ENCODE measurements at regions not wholly inside any gene's neighbourhood (a gene's known extent, or its start where the extent isn't known, plus 50 kb on each side); places are given as distances from the start of the nearest gene placed in this dataset.

DNA sequence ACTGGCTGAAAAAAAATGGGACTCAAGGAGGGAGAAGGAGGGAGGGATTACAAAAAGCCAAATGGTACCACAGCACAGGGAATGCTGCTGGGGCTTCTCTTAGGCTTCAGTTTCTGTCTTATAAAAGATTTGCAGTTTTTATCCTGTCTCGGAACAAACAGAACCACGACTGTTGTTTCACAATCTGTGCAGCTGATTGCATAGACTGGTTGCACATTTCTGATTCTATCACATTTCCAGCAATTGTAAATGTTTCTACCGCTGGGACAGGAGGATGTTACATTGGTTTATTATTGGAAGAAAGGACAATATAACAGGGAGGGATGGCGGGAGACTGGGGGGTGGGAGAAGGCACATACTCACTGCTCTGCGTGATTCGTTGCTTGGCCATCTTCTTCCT, 73.5 kb upstream of the ARID1B start:
- FAIRE-seq, result no peak
- TF ChIP-seq RCOR1 (IDR thresholded peaks at IDR 0.05; ENCODE audit: low read depth, low read length) (no peak), HOXA7 (CRISPR knock-in tag; IDR thresholded peaks at IDR 0.05) (no peak), NFE2L2 (conservative IDR thresholded peaks at IDR 0.05; ENCODE audit: low read length) (no peak), TP53 (CRISPR knock-in tag; IDR thresholded peaks at IDR 0.05) (no peak), SREBF2 (IDR thresholded peaks at IDR 0.05) (no peak), MYC (IDR thresholded peaks at IDR 0.05; ENCODE audit: borderline replicate concordance, low read length) (no peak), KDM1A (IDR thresholded peaks at IDR 0.05; ENCODE audit: low read depth) (no peak), ESRRA (IDR thresholded peaks at IDR 0.05; ENCODE audit: borderline replicate concordance, low read length) (no peak), SMC3 (IDR thresholded peaks at IDR 0.05) (no peak), USF2 (IDR thresholded peaks at IDR 0.05) (no peak), CTCF (IDR thresholded peaks at IDR 0.05) (no peak), GATA3 (IDR thresholded peaks at IDR 0.05; ENCODE audit: borderline replicate concordance) (no peak), ZSCAN20 (CRISPR knock-in tag; IDR thresholded peaks at IDR 0.05) (no peak)
- POLR2A ChIA-PET, result no interaction called here

DNA sequence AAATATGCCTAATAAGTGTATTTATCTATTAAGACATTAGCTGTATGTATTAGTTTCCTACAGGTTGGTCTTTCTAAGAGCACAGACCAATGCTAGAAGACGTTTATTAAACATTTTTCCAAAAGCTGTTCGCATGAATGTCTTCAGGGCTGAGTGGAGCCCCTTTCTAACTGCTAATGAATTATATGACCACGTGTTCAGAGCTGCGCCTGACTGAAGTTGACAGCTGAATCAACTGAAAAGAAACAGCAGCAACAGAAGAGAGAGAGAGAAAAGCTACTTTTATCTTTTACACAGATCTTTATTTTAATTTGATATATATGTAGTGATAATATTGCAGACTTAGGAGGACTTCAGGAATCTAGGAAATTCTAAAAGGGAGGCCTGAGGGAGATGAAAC, 75.2 kb upstream of the ARID1B start:
- no peaks in the 10 kb centered on the region for H3K9me3 ChIP-seq
- no peak overlapping the region for H3K27ac ChIP-seq
- no peak overlapping the region for H3K4me2 ChIP-seq
- 62% methylated on average over 4 of the region's 4 CpGs for WGBS (ENCODE audit: missing lambda C conversion rate)
- H3K4me1 ChIP-seq, result peaks cover 14% of the 10 kb centered on the region
- ChIA-PET POLR2A (no interaction called here), CTCF (interaction anchor here (1.2 kb wide), 1 partner anchor 16 kb away, joined by 3 read pairs; no protein-coding TSS in a partner anchor)
- FAIRE-seq, result no peak
- ATAC-seq, result no peak
- DNase-seq (ENCODE audit: low read depth in 1 of 2, low spot score in 1 of 2), result no peak
- TF ChIP-seq PHF8 (IDR thresholded peaks at IDR 0.05; ENCODE audit: borderline replicate concordance, low read depth) (no peak), NPAS2 (CRISPR knock-in tag; IDR thresholded peaks at IDR 0.05; ENCODE audit: borderline replicate concordance) (no peak), ZSCAN20 (CRISPR knock-in tag; IDR thresholded peaks at IDR 0.05) (no peak), POLR2A (IDR thresholded peaks at IDR 0.05; ENCODE audit: low read length) (no peak), MYC (IDR thresholded peaks at IDR 0.05; ENCODE audit: borderline replicate concordance, low read length) (no peak), EHMT2 (IDR thresholded peaks at IDR 0.05; ENCODE audit: low read depth) (no peak), CTCF (IDR thresholded peaks at IDR 0.05) (no peak), CEBPB (IDR thresholded peaks at IDR 0.05) (no peak), ESRRA (IDR thresholded peaks at IDR 0.05; ENCODE audit: borderline replicate concordance, low read length) (no peak), HDAC2 (IDR thresholded peaks at IDR 0.05) (no peak), RAD21 (conservative IDR thresholded peaks at IDR 0.05 in 1 of 2, IDR thresholded peaks at IDR 0.05 in 1 of 2) (no peak), PBX3 (IDR thresholded peaks at IDR 0.05) (no peak), ZC3H11A (IDR thresholded peaks at IDR 0.05) (no peak), KDM1A (IDR thresholded peaks at IDR 0.05; ENCODE audit: low read depth) (no peak), EHF (CRISPR knock-in tag; IDR thresholded peaks at IDR 0.05) (no peak), ZFP36 (IDR thresholded peaks at IDR 0.05; ENCODE audit: borderline replicate concordance, partially characterized antibody) (no peak), RARB (CRISPR knock-in tag; IDR thresholded peaks at IDR 0.05) (no peak)
- TF ChIP-seq, protein P1, sequence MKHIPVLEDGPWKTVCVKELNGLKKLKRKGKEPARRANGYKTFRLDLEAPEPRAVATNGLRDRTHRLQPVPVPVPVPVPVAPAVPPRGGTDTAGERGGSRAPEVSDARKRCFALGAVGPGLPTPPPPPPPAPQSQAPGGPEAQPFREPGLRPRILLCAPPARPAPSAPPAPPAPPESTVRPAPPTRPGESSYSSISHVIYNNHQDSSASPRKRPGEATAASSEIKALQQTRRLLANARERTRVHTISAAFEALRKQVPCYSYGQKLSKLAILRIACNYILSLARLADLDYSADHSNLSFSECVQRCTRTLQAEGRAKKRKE (CRISPR knock-in tag; IDR thresholded peaks at IDR 0.05; ENCODE audit: low read depth), result no peak
- H3K4me3 ChIP-seq, result no peak overlapping the region

More for the DNA sequence above, 73.5 kb upstream of the ARID1B start:
- CTCF ChIA-PET, result no interaction called here
- Histone ChIP-seq H3K4me3 (no peak overlapping the region), H3K4me2 (no peak overlapping the region), H3K4me1 (peaks cover 11% of the 10 kb centered on the region), H3K9me3 (no peaks in the 10 kb centered on the region), H3K27ac (no peak overlapping the region)
- DNase-seq (ENCODE audit: low read depth in 1 of 2, low spot score in 1 of 2), result no peak
- ATAC-seq, result no peak
- 68% methylated on average over 6 of the region's 6 CpGs for WGBS (ENCODE audit: missing lambda C conversion rate)

All from A549 (cell line).